GM23338 (cell line): ENCODE measurements at regions not wholly inside any gene's neighbourhood (a gene's known extent, or its start where the extent isn't known, plus 50 kb on each side); places are given as distances from the start of the nearest gene placed in this dataset.

Experiments
- EZH2 ChIP-seq: fragments of 200-600 bp; sonication (generic); IDR thresholded peaks from one replicate; pipeline ENCODE4 v1.8.0; 2017; ENCODE audit warnings: antibody characterized with exemption, mild to moderate bottlenecking, low read depth; ENCODE audit not compliant: unreplicated experiment
- EZH2phosphoT487 ChIP-seq: fragments of 200-600 bp; sonication (generic); IDR thresholded peaks from one replicate; pipeline ENCODE4 v1.8.1; 2018; ENCODE audit warnings: antibody characterized with exemption; ENCODE audit not compliant: unreplicated experiment
- POLR2AphosphoS5 ChIP-seq: IDR thresholded peaks from 2 replicates; pipeline ENCODE4 v1.6.1; 2016; ENCODE audit warnings: antibody characterized with exemption, low read depth
- REST ChIP-seq: IDR thresholded peaks from one replicate; pipeline ENCODE4 v1.6.1; 2018; ENCODE audit warnings: antibody characterized with exemption; ENCODE audit not compliant: unreplicated experiment
- TF ChIP-seq, protein P1 (sequence below), 2 experiments: fragments of 200-600 bp in 1 of 2; sonication (generic) in 1 of 2; conservative IDR thresholded peaks; 2 replicates each; pipeline versions ENCODE4 v1.5.1 to v1.6.1; 2016 to 2017; ENCODE audit warnings: antibody characterized with exemption in 2 of 2, low read depth in 2 of 2, mild to moderate bottlenecking in 2 of 2, moderate library complexity in 1 of 2

- no peak for TF ChIP-seq REST
- TF ChIP-seq, protein P1, sequence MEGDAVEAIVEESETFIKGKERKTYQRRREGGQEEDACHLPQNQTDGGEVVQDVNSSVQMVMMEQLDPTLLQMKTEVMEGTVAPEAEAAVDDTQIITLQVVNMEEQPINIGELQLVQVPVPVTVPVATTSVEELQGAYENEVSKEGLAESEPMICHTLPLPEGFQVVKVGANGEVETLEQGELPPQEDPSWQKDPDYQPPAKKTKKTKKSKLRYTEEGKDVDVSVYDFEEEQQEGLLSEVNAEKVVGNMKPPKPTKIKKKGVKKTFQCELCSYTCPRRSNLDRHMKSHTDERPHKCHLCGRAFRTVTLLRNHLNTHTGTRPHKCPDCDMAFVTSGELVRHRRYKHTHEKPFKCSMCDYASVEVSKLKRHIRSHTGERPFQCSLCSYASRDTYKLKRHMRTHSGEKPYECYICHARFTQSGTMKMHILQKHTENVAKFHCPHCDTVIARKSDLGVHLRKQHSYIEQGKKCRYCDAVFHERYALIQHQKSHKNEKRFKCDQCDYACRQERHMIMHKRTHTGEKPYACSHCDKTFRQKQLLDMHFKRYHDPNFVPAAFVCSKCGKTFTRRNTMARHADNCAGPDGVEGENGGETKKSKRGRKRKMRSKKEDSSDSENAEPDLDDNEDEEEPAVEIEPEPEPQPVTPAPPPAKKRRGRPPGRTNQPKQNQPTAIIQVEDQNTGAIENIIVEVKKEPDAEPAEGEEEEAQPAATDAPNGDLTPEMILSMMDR (conservative IDR thresholded peaks at IDR 0.05; ENCODE audit: low read depth in 2 of 2) = no peak
- TF ChIP-seq EZH2 = no peak
- no peak for TF ChIP-seq POLR2AphosphoS5
- no peak for TF ChIP-seq EZH2phosphoT487
Observed at GRCh38 chr6:82567621-82568020, 204.0 kb downstream of the TPBG start.
